Activated CD8-positive, alpha-beta T cell treated with anti-CD3 and anti-CD28 coated beads, Interleukin-2, amount 10 ng/mL, durations not matched to agents 7 days and 5 days (primary cell): ENCODE measurements at regions not wholly inside any gene's neighbourhood (a gene's known extent, or its start where the extent isn't known, plus 50 kb on each side); places are given as distances from the start of the nearest gene placed in this dataset.

Experiments used
- ATAC-seq: fragments of 150-1000 bp; cut with Tn5 transposase; one replicate; pipeline ENCODE4 v1.10.0; 2021; ENCODE audit warnings: moderate library complexity
- CTCF ChIA-PET: fragments of 350-600 bp; sonication (Branson Sonifier 250); formaldehyde crosslinking; loops from one replicate; lab custom pipeline; 2021; ENCODE audit warnings: antibody characterized with exemption; lab: Charles Lee
- POLR2A ChIA-PET: fragments of 350-600 bp; sonication (Branson Sonifier 250); formaldehyde crosslinking; loops from one replicate; lab custom pipeline; 2021; ENCODE audit warnings: antibody characterized with exemption; lab: Charles Lee
- DNase-seq: peaks from one replicate; pipeline ENCODE4 v3.0.0-alpha.2; 2020
- H3K27ac Mint-ChIP-seq: one replicate; pipeline ENCODE4 v1.8.0; 2021; ENCODE audit warnings: mild to moderate bottlenecking, mixed read lengths
- H3K27me3 Mint-ChIP-seq: one replicate; pipeline ENCODE4 v1.8.0; 2021; ENCODE audit warnings: low read depth, mixed read lengths
- H3K36me3 Mint-ChIP-seq: one replicate; pipeline ENCODE4 v1.8.0; 2021; ENCODE audit warnings: low read depth, mixed read lengths
- H3K4me1 Mint-ChIP-seq: one replicate; pipeline ENCODE4 v1.8.0; 2021; ENCODE audit warnings: low read depth, mixed read lengths
- H3K4me3 Mint-ChIP-seq: one replicate; pipeline ENCODE4 v1.8.0; 2021; ENCODE audit warnings: mild to moderate bottlenecking, mixed read lengths
- H3K9me3 Mint-ChIP-seq: one replicate; pipeline ENCODE4 v1.8.0; 2022; ENCODE audit warnings: mixed read lengths; ENCODE audit not compliant: insufficient read depth

- CTCF ChIA-PET, result no interaction called here
- POLR2A ChIA-PET, result no interaction called here
- H3K36me3 Mint-ChIP-seq, result no peaks in the 10 kb centered on the region
- no peaks in the 10 kb centered on the region for H3K27me3 Mint-ChIP-seq
- no peaks in the 10 kb centered on the region for H3K9me3 Mint-ChIP-seq
- H3K27ac Mint-ChIP-seq, result no peak overlapping the region
- no peaks in the 10 kb centered on the region for H3K4me1 Mint-ChIP-seq
- DNase-seq (no peak), ATAC-seq (no peak)
- H3K4me3 Mint-ChIP-seq, result no peak overlapping the region
Measured at GRCh38 chr12:105961821-105962671, 176.7 kb downstream of the NUAK1 start.

GRCh38 chr12:105967038-105967776 is 171.5 kb downstream of the NUAK1 start:
- H3K4me3 Mint-ChIP-seq, result no peak overlapping the region
- ATAC-seq, result no peak
- POLR2A ChIA-PET, result no interaction called here

GRCh38 chr12:105968025-105968424 is 170.7 kb downstream of the NUAK1 start:
- Mint-ChIP-seq H3K9me3 (no peaks in the 10 kb centered on the region), H3K36me3 (no peaks in the 10 kb centered on the region), H3K4me3 (no peak overlapping the region), H3K27me3 (peaks cover 3% of the 10 kb centered on the region), H3K4me1 (no peaks in the 10 kb centered on the region), H3K27ac (no peak overlapping the region)
- ATAC-seq, result no peak
- ChIA-PET POLR2A (no interaction called here), CTCF (no interaction called here)
- no peak for DNase-seq

More at GRCh38 chr12:105967038-105967776, 171.5 kb downstream of the NUAK1 start:
- CTCF ChIA-PET, result no interaction called here
- no peaks in the 10 kb centered on the region for H3K4me1 Mint-ChIP-seq
- H3K9me3 Mint-ChIP-seq, result no peaks in the 10 kb centered on the region
- no peaks in the 10 kb centered on the region for H3K36me3 Mint-ChIP-seq
- peaks cover 3% of the 10 kb centered on the region for H3K27me3 Mint-ChIP-seq
- H3K27ac Mint-ChIP-seq, result no peak overlapping the region
- DNase-seq, result no peak

DNA sequence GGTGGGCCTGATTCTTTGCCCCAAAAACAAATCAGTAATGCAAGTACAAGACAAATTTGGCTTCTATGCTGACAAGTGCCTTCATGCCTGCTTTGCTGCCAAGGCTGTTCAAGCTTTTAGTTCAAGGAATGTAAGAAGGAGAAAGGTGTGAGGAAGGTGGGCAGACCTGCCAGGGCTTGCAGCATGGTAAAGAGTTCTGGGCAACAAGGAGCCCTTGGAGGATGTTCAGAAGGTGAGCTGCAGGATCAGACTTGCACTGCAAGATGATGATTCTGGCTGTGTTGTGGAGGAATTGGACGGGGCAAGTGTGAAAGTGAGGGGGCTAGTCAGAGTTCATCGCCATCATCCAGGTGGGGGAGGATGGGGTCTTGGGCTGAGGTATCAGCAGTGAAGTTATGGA is 167.9 kb downstream of the NUAK1 start:
- DNase-seq, result no peak
- ATAC-seq, result no peak
- Mint-ChIP-seq H3K27me3 (peaks cover 3% of the 10 kb centered on the region), H3K27ac (no peak overlapping the region), H3K4me1 (no peaks in the 10 kb centered on the region), H3K4me3 (no peak overlapping the region), H3K9me3 (no peaks in the 10 kb centered on the region), H3K36me3 (no peaks in the 10 kb centered on the region)
- CTCF ChIA-PET, result no interaction called here
- POLR2A ChIA-PET, result no interaction called here

DNA sequence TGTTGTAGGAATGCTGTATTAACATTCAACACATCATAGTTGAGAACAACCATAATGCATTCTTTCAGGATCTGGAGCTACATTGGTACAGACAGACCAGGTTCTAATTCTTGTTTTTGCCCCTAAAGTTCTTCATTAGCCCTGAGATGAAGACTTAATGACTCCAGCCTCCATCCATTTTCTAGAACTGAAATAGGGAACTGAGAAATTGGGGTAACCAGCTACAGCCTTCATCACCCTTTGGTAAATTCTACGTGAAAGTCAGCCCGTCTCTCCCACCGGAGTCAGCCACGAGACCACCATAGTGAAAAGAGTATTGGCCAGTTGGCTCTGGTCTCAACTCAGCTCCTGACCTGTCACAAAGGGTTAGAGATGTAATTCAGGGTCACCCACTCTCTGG is 164.0 kb downstream of the NUAK1 start:
- Mint-ChIP-seq H3K4me1 (no peaks in the 10 kb centered on the region), H3K4me3 (no peak overlapping the region), H3K27ac (no peak overlapping the region), H3K9me3 (no peaks in the 10 kb centered on the region), H3K27me3 (no peaks in the 10 kb centered on the region), H3K36me3 (no peaks in the 10 kb centered on the region)
- ChIA-PET CTCF (no interaction called here), POLR2A (no interaction called here)
- DNase-seq (no peak), ATAC-seq (no peak)

GRCh38 chr12:105975351-105975750 is 163.4 kb downstream of the NUAK1 start:
- ATAC-seq, result no peak
- CTCF ChIA-PET, result no interaction called here
- POLR2A ChIA-PET, result no interaction called here
- no peaks in the 10 kb centered on the region for H3K4me1 Mint-ChIP-seq
- no peak overlapping the region for H3K27ac Mint-ChIP-seq
- H3K9me3 Mint-ChIP-seq, result no peaks in the 10 kb centered on the region
- H3K27me3 Mint-ChIP-seq, result no peaks in the 10 kb centered on the region
- no peak for DNase-seq
- H3K36me3 Mint-ChIP-seq, result no peaks in the 10 kb centered on the region
- H3K4me3 Mint-ChIP-seq, result no peak overlapping the region

DNA sequence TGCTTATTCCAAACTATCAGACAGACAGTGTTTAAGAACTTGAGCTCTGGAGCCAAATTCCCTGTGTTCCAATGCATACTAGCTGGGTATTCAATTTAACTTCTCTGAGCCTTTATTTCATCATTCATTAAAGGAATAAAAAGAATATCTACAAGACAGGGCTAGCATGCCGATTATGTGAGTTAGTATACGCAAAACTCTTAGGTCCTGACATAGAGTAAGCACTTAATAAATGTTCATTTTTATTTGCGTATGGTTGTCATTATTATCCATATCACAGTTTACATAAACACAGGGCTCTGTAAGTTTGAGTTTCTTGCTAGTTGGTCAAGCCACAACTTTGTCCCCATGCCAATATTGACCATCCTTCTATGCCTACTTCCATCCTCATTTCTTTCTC is 161.5 kb downstream of the NUAK1 start:
- no peak overlapping the region for H3K4me3 Mint-ChIP-seq
- H3K9me3 Mint-ChIP-seq, result no peaks in the 10 kb centered on the region
- ATAC-seq, result no peak
- ChIA-PET POLR2A (no interaction called here), CTCF (no interaction called here)
- no peaks in the 10 kb centered on the region for H3K36me3 Mint-ChIP-seq
- DNase-seq, result no peak
- no peaks in the 10 kb centered on the region for H3K27me3 Mint-ChIP-seq
- no peaks in the 10 kb centered on the region for H3K4me1 Mint-ChIP-seq
- H3K27ac Mint-ChIP-seq, result no peak overlapping the region

GRCh38 chr12:105977652-105978051 is 161.1 kb downstream of the NUAK1 start:
- no peak for ATAC-seq
- POLR2A ChIA-PET, result no interaction called here
- H3K27me3 Mint-ChIP-seq, result no peaks in the 10 kb centered on the region
- H3K9me3 Mint-ChIP-seq, result no peaks in the 10 kb centered on the region
- H3K4me3 Mint-ChIP-seq, result no peak overlapping the region
- H3K4me1 Mint-ChIP-seq, result no peaks in the 10 kb centered on the region
- CTCF ChIA-PET, result no interaction called here
- DNase-seq, result no peak
- H3K27ac Mint-ChIP-seq, result no peak overlapping the region
- H3K36me3 Mint-ChIP-seq, result no peaks in the 10 kb centered on the region

- ChIA-PET POLR2A (no interaction called here), CTCF (no interaction called here)
- H3K4me3 Mint-ChIP-seq, result no peak overlapping the region
Measured at GRCh38 chr12:105978276-105978675, 160.5 kb downstream of the NUAK1 start.

GRCh38 chr12:105978686-105979085 is 160.1 kb downstream of the NUAK1 start:
- H3K4me3 Mint-ChIP-seq, result no peak overlapping the region
- no peaks in the 10 kb centered on the region for H3K4me1 Mint-ChIP-seq
- CTCF ChIA-PET, result no interaction called here
- H3K27me3 Mint-ChIP-seq, result no peaks in the 10 kb centered on the region
- DNase-seq, result no peak
- no peaks in the 10 kb centered on the region for H3K9me3 Mint-ChIP-seq
- H3K36me3 Mint-ChIP-seq, result no peaks in the 10 kb centered on the region
- ATAC-seq, result no peak
- POLR2A ChIA-PET, result no interaction called here
- H3K27ac Mint-ChIP-seq, result no peak overlapping the region

More at GRCh38 chr12:105978276-105978675, 160.5 kb downstream of the NUAK1 start:
- no peak for ATAC-seq
- no peak overlapping the region for H3K27ac Mint-ChIP-seq
- DNase-seq, result no peak
- H3K4me1 Mint-ChIP-seq, result no peaks in the 10 kb centered on the region
- H3K27me3 Mint-ChIP-seq, result no peaks in the 10 kb centered on the region
- H3K9me3 Mint-ChIP-seq, result no peaks in the 10 kb centered on the region
- no peaks in the 10 kb centered on the region for H3K36me3 Mint-ChIP-seq

- DNase-seq (no peak), ATAC-seq (no peak)
- CTCF ChIA-PET, result no interaction called here
- Mint-ChIP-seq H3K27ac (no peak overlapping the region), H3K4me3 (no peak overlapping the region), H3K9me3 (no peaks in the 10 kb centered on the region), H3K36me3 (no peaks in the 10 kb centered on the region), H3K27me3 (no peaks in the 10 kb centered on the region), H3K4me1 (no peaks in the 10 kb centered on the region)
- POLR2A ChIA-PET, result no interaction called here
Measured at GRCh38 chr12:105980085-105980484, 158.7 kb downstream of the NUAK1 start.

DNA sequence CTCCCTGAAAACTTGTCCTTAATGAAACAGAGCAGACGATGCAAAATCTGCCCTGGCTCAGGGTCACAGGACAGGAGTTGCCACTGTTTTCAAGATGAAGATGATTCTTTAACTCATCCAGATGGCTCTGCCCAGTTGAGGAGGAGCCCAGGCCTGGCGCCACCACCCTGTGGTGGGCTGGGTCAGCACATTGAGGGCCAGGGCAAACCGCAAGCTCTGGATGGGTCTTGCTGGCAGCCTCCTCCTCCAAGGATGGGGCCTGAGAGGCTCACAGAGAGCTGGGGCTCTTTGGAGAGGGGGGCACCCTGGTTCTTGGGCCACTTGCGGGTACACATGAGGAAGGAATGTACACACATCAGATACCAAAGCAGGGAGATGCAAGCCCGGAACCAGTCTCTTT is 158.2 kb downstream of the NUAK1 start:
- Mint-ChIP-seq H3K27ac (no peak overlapping the region), H3K4me1 (no peaks in the 10 kb centered on the region), H3K27me3 (no peaks in the 10 kb centered on the region), H3K36me3 (no peaks in the 10 kb centered on the region), H3K9me3 (no peaks in the 10 kb centered on the region), H3K4me3 (no peak overlapping the region)
- DNase-seq, result no peak
- CTCF ChIA-PET, result no interaction called here
- ATAC-seq, result no peak
- POLR2A ChIA-PET, result no interaction called here
